AG04450 (cell line): ENCODE measurements at regions not wholly inside any gene's neighbourhood (a gene's known extent, or its start where the extent isn't known, plus 50 kb on each side); places are given as distances from the start of the nearest gene placed in this dataset.
"Not testable (repeated sequence)": the region's sequence is repeated elsewhere in the genome, so short reads cannot be mapped to it uniquely, and the experiment has no call there.

Experiments
- CTCF ChIA-PET: fragments of 300-600, 350-600 bp; formaldehyde crosslinking; extraction: SDS; loops from one replicate; lab custom pipeline; 2022; ENCODE audit warnings: antibody characterized with exemption, inconsistent platforms; lab: Charles Lee
- POLR2A ChIA-PET: fragments of 350-600 bp; formaldehyde crosslinking; extraction: SDS; loops from one replicate; lab custom pipeline; 2021; ENCODE audit warnings: antibody characterized with exemption, inconsistent platforms; lab: Yijun Ruan, JAX
- DNase-seq: peaks from one replicate; pipeline ENCODE4 v3.0.0-alpha.2; 2011; ENCODE audit warnings: low read depth, low spot score
- H3K27ac ChIP-seq: one replicate; pipeline ENCODE4 v1.5.1; 2012; ENCODE audit warnings: low read depth, low read length, control low read depth
- H3K27me3 ChIP-seq: one replicate; pipeline ENCODE4 v1.6.0; 2012; ENCODE audit warnings: low read length; ENCODE audit not compliant: control insufficient read depth, insufficient read depth
- H3K4me3 ChIP-seq: 2 replicates; pipeline ENCODE4 v1.5.1; 2011; ENCODE audit warnings: mild to moderate bottlenecking, low read depth, low read length, control low read depth
- H3K9me3 ChIP-seq: 2 replicates; pipeline ENCODE4 v1.5.1; 2012; ENCODE audit warnings: low read length; ENCODE audit not compliant: control insufficient read depth, insufficient read depth
- TF ChIP-seq, protein P1 (sequence below): IDR thresholded peaks from 2 replicates; pipeline ENCODE4 v1.5.1; 2011; ENCODE audit warnings: low read depth, low read length, control low read depth, inconsistent platforms

DNA sequence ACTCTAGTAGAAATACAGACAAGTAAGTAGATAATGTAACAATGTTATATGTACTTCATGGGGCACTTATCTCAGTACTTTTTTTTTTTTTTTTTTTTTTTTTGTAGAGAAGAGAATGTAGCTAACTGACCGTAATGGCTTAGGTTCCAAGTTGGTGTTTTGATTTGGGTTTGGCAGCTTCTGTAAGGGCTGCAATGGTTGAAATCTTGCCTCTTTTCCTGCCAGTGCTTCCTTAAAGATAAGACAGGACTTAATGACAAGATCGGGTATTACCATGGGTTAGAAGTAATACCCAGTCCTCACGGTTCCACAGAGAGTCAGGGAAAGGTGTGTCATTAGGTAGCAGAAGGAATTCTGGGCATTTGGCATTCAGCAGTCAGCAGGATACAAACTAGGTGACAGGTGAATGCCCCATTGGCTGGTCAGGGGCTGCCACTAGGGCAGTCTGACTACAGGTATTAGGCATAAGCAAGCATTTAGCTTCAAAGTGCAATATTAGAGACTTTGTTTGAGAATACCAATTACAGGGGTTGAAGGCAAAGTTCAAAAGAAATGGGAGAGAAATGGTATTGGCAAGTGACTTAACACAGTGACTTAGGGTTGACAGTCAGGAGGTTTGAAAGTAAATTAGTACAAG, 189.4 kb upstream of the RND3 start:
- no peak overlapping the region for H3K4me3 ChIP-seq
- no peak overlapping the region for H3K27ac ChIP-seq
- CTCF ChIA-PET: interaction anchor here (0.6 kb wide), 1 partner anchor 47 kb away, joined by 3 read pairs; no protein-coding TSS in a partner anchor
- POLR2A ChIA-PET: no interaction called here
- H3K9me3 ChIP-seq: no peaks in the 10 kb centered on the region
- TF ChIP-seq, protein P1, sequence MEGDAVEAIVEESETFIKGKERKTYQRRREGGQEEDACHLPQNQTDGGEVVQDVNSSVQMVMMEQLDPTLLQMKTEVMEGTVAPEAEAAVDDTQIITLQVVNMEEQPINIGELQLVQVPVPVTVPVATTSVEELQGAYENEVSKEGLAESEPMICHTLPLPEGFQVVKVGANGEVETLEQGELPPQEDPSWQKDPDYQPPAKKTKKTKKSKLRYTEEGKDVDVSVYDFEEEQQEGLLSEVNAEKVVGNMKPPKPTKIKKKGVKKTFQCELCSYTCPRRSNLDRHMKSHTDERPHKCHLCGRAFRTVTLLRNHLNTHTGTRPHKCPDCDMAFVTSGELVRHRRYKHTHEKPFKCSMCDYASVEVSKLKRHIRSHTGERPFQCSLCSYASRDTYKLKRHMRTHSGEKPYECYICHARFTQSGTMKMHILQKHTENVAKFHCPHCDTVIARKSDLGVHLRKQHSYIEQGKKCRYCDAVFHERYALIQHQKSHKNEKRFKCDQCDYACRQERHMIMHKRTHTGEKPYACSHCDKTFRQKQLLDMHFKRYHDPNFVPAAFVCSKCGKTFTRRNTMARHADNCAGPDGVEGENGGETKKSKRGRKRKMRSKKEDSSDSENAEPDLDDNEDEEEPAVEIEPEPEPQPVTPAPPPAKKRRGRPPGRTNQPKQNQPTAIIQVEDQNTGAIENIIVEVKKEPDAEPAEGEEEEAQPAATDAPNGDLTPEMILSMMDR: no peak
- no peak for DNase-seq
- no peaks in the 10 kb centered on the region for H3K27me3 ChIP-seq

DNA sequence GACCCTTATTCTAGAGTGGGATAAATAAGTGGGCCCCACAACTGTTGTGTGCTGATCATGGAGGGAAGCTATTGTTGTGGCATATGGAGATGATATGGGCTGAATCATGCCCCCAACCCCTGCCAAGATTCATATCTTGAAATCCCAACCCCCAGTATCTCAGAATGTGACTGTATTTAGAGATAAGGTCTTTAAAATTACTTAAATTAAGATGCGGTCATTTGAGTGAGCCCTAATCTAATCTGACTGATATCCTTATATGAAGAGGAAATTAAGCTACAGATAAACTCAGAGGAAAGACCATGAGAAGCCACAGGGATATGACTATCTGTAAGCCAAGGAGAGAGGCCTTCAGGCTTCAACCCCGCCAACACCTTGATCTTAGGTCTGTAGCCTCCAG, 188.3 kb upstream of the RND3 start:
- POLR2A ChIA-PET: no interaction called here
- no peaks in the 10 kb centered on the region for H3K9me3 ChIP-seq
- no peak for DNase-seq
- CTCF ChIA-PET: no interaction called here
- TF ChIP-seq, protein P1: no peak
- no peak overlapping the region for H3K27ac ChIP-seq
- H3K4me3 ChIP-seq: no peak overlapping the region
- H3K27me3 ChIP-seq: no peaks in the 10 kb centered on the region

DNA sequence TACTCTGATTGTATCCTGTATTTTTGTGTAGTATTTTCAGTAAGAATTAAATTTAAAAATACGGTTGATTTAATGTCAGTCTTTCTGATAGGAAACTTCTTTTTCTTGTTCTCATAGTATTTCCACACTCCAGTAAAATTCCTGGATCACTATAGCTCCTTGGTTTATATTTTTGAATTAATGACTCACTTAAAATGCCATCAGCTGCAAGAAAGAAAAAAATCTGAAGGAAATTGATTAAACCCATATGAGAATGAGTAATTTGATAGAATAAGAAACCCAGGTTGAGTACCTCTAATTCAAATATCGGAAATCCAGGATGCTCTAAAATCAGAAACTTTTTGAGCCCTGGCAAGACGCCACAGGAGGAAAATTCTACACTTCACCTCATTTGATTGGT, 186.8 kb upstream of the RND3 start:
- CTCF ChIA-PET: no interaction called here
- Histone ChIP-seq H3K27ac (no peak overlapping the region), H3K4me3 (no peak overlapping the region), H3K9me3 (no peaks in the 10 kb centered on the region), H3K27me3 (no peaks in the 10 kb centered on the region)
- POLR2A ChIA-PET: no interaction called here
- TF ChIP-seq, protein P1: no peak
- no peak for DNase-seq

DNA sequence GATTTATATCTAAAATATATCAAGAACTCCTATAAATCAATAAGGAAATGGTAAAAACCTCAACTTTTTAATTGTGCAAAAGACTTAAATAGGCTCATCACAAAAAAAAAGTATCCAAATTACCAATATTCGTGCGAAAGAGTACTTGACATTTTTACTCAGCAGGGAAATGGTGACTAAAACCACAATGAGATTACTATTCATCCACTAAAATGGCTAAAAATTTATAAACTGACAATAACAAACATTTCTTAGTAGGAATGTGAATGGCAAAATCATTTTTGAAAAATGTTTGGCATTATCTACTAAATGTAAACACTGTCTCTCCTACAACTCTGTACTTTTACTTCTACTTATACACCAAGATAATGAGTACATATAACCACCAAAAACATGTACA, 184.8 kb upstream of the RND3 start:
- DNase-seq: no peak
- TF ChIP-seq, protein P1: no peak
- POLR2A ChIA-PET: no interaction called here
- Histone ChIP-seq H3K9me3 (no peaks in the 10 kb centered on the region), H3K4me3 (no peak overlapping the region), H3K27ac (no peak overlapping the region), H3K27me3 (no peaks in the 10 kb centered on the region)
- CTCF ChIA-PET: no interaction called here

DNA sequence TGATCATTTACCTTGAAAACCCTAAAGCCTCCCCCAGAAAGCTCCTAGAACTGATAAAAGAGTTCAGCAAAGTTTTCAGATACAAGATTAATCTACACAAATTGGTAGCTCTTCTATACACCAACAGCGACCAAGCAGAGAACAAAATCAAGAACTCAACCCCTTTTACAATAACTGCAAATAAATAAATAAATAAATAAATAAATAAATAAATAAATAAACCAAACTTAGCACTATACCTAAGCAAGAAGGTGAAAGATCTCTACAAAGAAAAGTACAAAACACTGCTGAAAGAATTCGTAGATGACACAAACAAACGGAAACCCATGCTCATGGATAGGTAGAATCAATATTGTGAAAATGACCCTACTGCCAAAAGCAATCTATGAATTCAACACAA, 182.0 kb upstream of the RND3 start:
- DNase-seq: no peak

DNA sequence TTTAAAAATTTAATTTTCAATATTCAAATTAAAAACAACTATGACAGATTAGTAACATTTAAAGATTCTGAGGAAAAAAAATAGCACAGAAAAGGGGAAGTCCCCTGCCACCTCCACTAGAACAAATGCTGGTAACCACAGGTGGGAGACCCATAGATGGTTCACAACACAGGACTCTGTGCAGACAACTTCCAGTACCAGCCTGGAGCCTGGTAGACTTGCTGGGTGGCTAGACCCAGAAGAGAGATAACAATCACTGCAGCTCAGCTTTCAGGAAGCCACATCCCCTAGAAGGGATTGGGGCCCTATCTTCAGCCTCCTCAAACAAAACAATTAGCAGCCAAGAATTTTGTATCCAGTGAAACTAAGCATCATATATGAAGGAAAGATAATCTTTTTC, 179.6 kb upstream of the RND3 start:
- H3K9me3 ChIP-seq, H3K27me3 ChIP-seq, POLR2A ChIA-PET, H3K27ac ChIP-seq, DNase-seq, H3K4me3 ChIP-seq: not testable (repeated sequence)
- CTCF ChIA-PET: interaction anchor here (1.1 kb wide), 1 partner anchor 24 kb away, joined by 3 read pairs; no protein-coding TSS in a partner anchor

More for the DNA sequence above, 182.0 kb upstream of the RND3 start:
- ChIA-PET POLR2A (no interaction called here), CTCF (interaction anchor here (0.6 kb wide), 1 partner anchor 46 kb away, joined by 3 read pairs; no protein-coding TSS in a partner anchor)
- H3K27ac ChIP-seq: no peak overlapping the region
- TF ChIP-seq, protein P1: no peak
- no peak overlapping the region for H3K4me3 ChIP-seq
- H3K9me3 ChIP-seq: no peaks in the 10 kb centered on the region
- no peaks in the 10 kb centered on the region for H3K27me3 ChIP-seq
